ENCODE measurements at regions not wholly inside any gene's neighbourhood (a gene's known extent, or its start where the extent isn't known, plus 50 kb on each side); places are given as distances from the start of the nearest gene placed in this dataset.

DNA sequence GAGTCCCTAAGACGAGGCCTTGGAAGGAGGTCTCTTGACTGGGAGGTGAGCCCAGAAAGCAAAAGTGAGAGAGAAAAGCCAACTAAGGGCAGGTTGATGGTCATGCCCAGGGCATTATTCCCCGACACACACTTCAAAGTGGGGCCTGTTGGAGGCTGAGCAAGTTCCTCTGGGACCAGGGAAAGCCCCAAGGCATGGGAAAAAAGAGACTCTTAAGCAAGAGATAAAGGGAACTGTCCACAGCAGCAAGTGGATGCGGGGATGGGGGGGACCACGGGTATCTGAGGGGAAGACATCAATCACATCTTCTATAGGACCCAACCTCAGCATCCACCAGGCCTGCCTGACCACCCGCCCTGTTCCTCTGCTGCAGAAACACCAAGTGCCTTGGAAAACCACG is 119.9 kb upstream of the MAFB start:
- in situ Hi-C loops (cut with MboI; ENCODE audit: low pct_unique_long_range_greater_than_20kb, low sequenced_read_pairs, unreplicated experiment), result no loop called here
- TF ChIP-seq, protein P1, sequence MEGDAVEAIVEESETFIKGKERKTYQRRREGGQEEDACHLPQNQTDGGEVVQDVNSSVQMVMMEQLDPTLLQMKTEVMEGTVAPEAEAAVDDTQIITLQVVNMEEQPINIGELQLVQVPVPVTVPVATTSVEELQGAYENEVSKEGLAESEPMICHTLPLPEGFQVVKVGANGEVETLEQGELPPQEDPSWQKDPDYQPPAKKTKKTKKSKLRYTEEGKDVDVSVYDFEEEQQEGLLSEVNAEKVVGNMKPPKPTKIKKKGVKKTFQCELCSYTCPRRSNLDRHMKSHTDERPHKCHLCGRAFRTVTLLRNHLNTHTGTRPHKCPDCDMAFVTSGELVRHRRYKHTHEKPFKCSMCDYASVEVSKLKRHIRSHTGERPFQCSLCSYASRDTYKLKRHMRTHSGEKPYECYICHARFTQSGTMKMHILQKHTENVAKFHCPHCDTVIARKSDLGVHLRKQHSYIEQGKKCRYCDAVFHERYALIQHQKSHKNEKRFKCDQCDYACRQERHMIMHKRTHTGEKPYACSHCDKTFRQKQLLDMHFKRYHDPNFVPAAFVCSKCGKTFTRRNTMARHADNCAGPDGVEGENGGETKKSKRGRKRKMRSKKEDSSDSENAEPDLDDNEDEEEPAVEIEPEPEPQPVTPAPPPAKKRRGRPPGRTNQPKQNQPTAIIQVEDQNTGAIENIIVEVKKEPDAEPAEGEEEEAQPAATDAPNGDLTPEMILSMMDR (IDR thresholded peaks at IDR 0.05; ENCODE audit: extremely low read depth, insufficient read depth, missing control alignments), result no peak
- no peak for DNase-seq (ENCODE audit: low spot score)

DNA sequence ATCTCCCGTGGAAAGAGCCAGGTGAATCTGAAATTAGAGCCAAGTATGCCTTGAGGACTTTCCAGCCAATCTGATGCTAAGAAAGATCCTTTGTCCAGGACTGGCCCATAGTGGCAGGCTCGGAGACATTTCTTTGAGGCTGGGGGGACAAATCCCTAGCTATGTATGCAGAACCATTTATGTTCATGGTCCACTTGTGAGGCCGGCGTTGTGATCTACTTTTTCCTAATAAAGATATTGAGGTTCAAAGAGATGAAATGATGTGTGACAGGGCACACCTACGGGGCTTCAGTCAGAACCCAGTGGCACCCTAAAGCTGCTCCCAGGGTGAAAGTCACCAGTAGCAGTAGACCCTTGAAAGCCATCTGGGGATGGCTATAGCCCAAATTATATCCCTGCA is 120.3 kb upstream of the MAFB start:
- TF ChIP-seq, protein P1 (IDR thresholded peaks at IDR 0.05; ENCODE audit: extremely low read depth, insufficient read depth, missing control alignments), result no peak
- in situ Hi-C loops (cut with MboI; ENCODE audit: low pct_unique_long_range_greater_than_20kb, low sequenced_read_pairs, unreplicated experiment), result no loop called here
- no peak for DNase-seq (ENCODE audit: low spot score)

DNA sequence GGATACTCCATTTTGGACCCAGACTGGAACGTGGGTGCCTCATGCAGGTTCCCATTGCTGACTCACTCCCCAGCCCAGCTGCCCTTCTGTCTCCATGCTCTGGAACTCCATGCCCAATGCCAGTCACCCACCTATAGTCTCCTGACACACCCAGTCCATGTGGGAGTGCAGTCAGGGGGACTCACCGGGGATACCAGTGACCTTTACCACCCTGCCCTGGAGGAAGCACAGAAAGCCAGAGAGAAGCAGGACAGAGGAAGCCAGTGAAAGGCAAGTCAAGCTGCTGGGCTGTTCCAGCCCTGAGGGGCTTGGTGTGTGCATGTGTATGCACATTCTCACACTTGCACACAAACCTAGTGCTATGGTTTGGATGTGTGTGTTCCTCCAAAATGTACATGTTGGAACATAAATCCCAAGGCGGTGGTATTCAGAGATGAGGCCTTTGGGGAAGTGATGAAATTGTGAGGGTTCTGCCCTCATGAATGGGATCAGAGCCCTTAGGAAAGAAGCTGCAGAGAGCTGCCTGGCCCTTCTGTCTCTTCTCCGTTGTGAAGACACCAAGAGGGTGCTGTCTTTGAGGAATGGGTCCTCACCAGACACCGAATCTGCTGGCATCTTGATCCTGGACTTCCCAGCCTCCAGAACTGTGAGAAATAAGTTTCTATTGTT is 121.4 kb upstream of the MAFB start:
- in situ Hi-C loops (cut with MboI; ENCODE audit: low pct_unique_long_range_greater_than_20kb, low sequenced_read_pairs, unreplicated experiment), result no loop called here
- no peak for DNase-seq (ENCODE audit: low spot score)
- TF ChIP-seq, protein P1 (IDR thresholded peaks at IDR 0.05; ENCODE audit: extremely low read depth, insufficient read depth, missing control alignments), result no peak

DNA sequence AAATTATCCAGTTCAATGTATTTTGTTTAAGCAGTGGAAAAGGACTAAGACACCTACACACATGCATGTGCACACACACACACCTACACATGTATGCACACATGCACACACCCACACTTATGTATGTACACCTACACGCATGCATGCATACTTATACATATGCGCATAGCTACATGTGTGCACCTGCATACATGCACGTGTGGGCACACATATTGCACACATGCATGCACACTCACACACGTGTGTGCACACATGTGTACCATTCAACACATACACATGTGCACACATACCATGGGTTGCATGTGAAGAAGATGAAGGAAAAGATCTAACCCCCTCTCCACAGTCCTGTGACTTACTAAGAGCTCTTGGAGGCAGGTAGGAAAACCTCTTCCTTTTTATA is 122.0 kb upstream of the MAFB start:
- no peak for DNase-seq (ENCODE audit: low spot score)
- TF ChIP-seq, protein P1 (IDR thresholded peaks at IDR 0.05; ENCODE audit: extremely low read depth, insufficient read depth, missing control alignments), result no peak
- in situ Hi-C loops (cut with MboI; ENCODE audit: low pct_unique_long_range_greater_than_20kb, low sequenced_read_pairs, unreplicated experiment), result no loop called here

DNA sequence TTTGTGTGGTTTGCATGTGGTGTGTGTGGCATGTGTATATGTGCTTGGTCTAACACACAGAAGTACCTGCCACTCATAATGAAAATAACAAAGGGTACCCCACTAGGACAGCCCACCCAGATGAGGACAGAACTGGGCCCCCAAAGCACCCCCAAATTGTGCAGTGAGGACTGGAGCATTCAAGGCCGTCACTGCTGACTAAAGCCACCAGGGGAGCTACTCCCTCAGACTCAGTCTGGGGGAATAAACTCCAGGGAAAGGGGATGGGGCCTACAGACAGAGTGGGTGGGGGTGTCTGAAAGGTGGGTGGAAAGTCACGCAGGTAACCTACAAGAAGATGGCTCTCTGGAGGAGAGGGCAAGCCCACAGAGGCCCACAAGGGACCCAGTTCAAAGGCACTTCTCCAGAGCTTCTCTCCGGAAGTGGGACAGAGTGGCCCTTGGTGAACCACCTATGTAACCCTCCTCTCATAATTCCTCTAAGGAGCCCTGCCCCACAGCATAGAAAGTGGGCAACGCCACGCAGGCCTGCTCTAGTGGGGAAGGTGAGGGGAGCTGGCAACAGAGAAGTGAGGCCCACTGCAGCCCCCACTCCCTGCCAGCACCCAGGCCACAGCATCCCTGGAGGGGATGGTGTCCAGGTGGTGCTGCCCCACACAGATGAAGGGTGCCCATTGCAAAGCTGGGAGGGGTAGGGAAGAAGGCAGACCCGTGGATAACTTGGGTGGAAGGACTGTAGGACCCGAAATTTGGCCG is 122.8 kb upstream of the MAFB start:
- no peak for DNase-seq (ENCODE audit: low spot score)
- in situ Hi-C loops (cut with MboI; ENCODE audit: low pct_unique_long_range_greater_than_20kb, low sequenced_read_pairs, unreplicated experiment), result no loop called here
- TF ChIP-seq, protein P1 (IDR thresholded peaks at IDR 0.05; ENCODE audit: extremely low read depth, insufficient read depth, missing control alignments), result no peak

DNA sequence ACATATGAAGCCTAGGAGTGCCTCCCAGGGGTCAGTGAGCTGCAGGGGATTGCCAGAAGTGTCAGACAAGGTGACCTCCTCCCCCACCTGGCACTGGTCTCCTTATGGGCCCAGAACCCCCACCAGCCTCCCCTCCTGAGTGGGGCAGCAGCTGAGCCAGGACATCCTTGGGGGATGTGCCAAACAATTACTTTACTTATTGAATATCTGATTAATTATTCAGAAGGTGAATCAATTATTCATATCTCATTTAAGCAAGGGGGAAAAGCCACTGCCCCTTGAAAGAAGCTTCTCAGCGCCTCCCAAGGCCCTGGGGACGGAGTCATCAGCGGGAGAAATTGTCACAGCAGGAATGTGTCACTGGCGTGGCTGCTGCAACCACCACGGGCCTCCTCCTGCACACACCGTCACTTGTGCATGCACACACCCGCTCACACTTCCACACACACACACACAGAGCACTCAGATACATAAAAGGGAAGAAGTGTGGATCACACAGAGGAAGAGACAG is 123.4 kb upstream of the MAFB start:
- TF ChIP-seq, protein P1 (IDR thresholded peaks at IDR 0.05; ENCODE audit: extremely low read depth, insufficient read depth, missing control alignments), result no peak
- in situ Hi-C loops (cut with MboI; ENCODE audit: low pct_unique_long_range_greater_than_20kb, low sequenced_read_pairs, unreplicated experiment), result no loop called here
- DNase-seq (ENCODE audit: low spot score), result no peak
